Ishikawa (cell line): ENCODE measurements at regions not wholly inside any gene's neighbourhood (a gene's known extent, or its start where the extent isn't known, plus 50 kb on each side); places are given as distances from the start of the nearest gene placed in this dataset.

Experiments
- CREB1 ChIP-seq: IDR thresholded peaks from 2 replicates; pipeline ENCODE4 v1.6.1; 2012; ENCODE audit warnings: low read depth
- FOXM1 ChIP-seq: IDR thresholded peaks from 2 replicates; pipeline ENCODE4 v1.6.1; 2012; ENCODE audit warnings: low read depth, borderline replicate concordance
- TCF12 ChIP-seq: IDR thresholded peaks from 2 replicates; pipeline ENCODE4 v1.6.1; 2012; ENCODE audit warnings: low read depth
- ZBTB7A ChIP-seq: IDR thresholded peaks from 2 replicates; pipeline ENCODE4 v1.6.1; 2012; ENCODE audit warnings: low read depth

- TF ChIP-seq ZBTB7A = no peak
- no peak for TF ChIP-seq FOXM1
- no peak for TF ChIP-seq TCF12
- no peak for TF ChIP-seq CREB1
These were observed 80.0 kb upstream of the EPHA6 start for GRCh38 chr3:96734273-96735009.
